Glutamatergic neuron (in vitro differentiated cells): ENCODE measurements at regions not wholly inside any gene's neighbourhood (a gene's known extent, or its start where the extent isn't known, plus 50 kb on each side); places are given as distances from the start of the nearest gene placed in this dataset.

Source experiments
- DNase-seq: peaks from one replicate; pipeline ENCODE4 v3.0.0; 2022
- H3K27ac Mint-ChIP-seq: one replicate; pipeline ENCODE4 v1.8.0; 2020; ENCODE audit warnings: mild to moderate bottlenecking, mixed read lengths, inconsistent platforms; ENCODE audit not compliant: unreplicated experiment
- H3K27me3 Mint-ChIP-seq: one replicate; pipeline ENCODE4 v1.8.0; 2020; ENCODE audit warnings: mild to moderate bottlenecking, moderate library complexity, mixed read lengths, inconsistent platforms; ENCODE audit not compliant: unreplicated experiment
- H3K36me3 Mint-ChIP-seq: one replicate; pipeline ENCODE4 v1.8.0; 2020; ENCODE audit warnings: mild to moderate bottlenecking, mixed read lengths, inconsistent platforms; ENCODE audit not compliant: unreplicated experiment
- H3K4me1 Mint-ChIP-seq: one replicate; pipeline ENCODE4 v1.8.0; 2020; ENCODE audit warnings: mild to moderate bottlenecking, low read depth, mixed read lengths, inconsistent platforms; ENCODE audit not compliant: unreplicated experiment
- H3K4me3 Mint-ChIP-seq: one replicate; pipeline ENCODE4 v1.8.0; 2020; ENCODE audit warnings: mild to moderate bottlenecking, mixed read lengths, inconsistent platforms; ENCODE audit not compliant: unreplicated experiment
- H3K9me3 Mint-ChIP-seq: one replicate; pipeline ENCODE4 v1.8.0; 2020; ENCODE audit warnings: mild to moderate bottlenecking, moderate library complexity, mixed read lengths, inconsistent platforms; ENCODE audit not compliant: unreplicated experiment
- CTCF ChIP-seq: fragments of 200-600 bp; sonication (generic); IDR thresholded peaks from one replicate; pipeline ENCODE4 v1.5.0; 2021; ENCODE audit not compliant: partially characterized antibody, unreplicated experiment

- H3K27ac Mint-ChIP-seq: no peak overlapping the region
- H3K36me3 Mint-ChIP-seq: no peaks in the 10 kb centered on the region
- H3K27me3 Mint-ChIP-seq: no peaks in the 10 kb centered on the region
- DNase-seq: no peak
- no peak overlapping the region for H3K4me3 Mint-ChIP-seq
- H3K9me3 Mint-ChIP-seq: no peaks in the 10 kb centered on the region
- H3K4me1 Mint-ChIP-seq: peaks cover 14% of the 10 kb centered on the region
- no peak for TF ChIP-seq CTCF
Observed at GRCh38 chr16:52755396-52755795, 208.5 kb upstream of the TOX3 start.

GRCh38 chr16:52751035-52751434, 204.1 kb upstream of the TOX3 start:
- no peak for TF ChIP-seq CTCF
- peaks cover 4% of the 10 kb centered on the region for H3K27me3 Mint-ChIP-seq
- no peak for DNase-seq
- peaks cover 1% of the 10 kb centered on the region for H3K9me3 Mint-ChIP-seq
- H3K4me1 Mint-ChIP-seq: no peaks in the 10 kb centered on the region
- no peak overlapping the region for H3K4me3 Mint-ChIP-seq
- no peak overlapping the region for H3K27ac Mint-ChIP-seq
- H3K36me3 Mint-ChIP-seq: peaks cover 6% of the 10 kb centered on the region

- H3K4me1 Mint-ChIP-seq: no peaks in the 10 kb centered on the region
- no peak for DNase-seq
- H3K27me3 Mint-ChIP-seq: peaks cover 4% of the 10 kb centered on the region
- peaks cover 1% of the 10 kb centered on the region for H3K9me3 Mint-ChIP-seq
- H3K4me3 Mint-ChIP-seq: no peak overlapping the region
- no peak for TF ChIP-seq CTCF
- H3K36me3 Mint-ChIP-seq: peaks cover 6% of the 10 kb centered on the region
- no peak overlapping the region for H3K27ac Mint-ChIP-seq
Observed at GRCh38 chr16:52748741-52749140, 201.8 kb upstream of the TOX3 start.

GRCh38 chr16:52747088-52747595, 200.2 kb upstream of the TOX3 start:
- no peak overlapping the region for H3K4me3 Mint-ChIP-seq
- H3K4me1 Mint-ChIP-seq: peaks cover 2% of the 10 kb centered on the region
- H3K27me3 Mint-ChIP-seq: peaks cover 4% of the 10 kb centered on the region
- no peak for TF ChIP-seq CTCF
- peaks cover 1% of the 10 kb centered on the region for H3K9me3 Mint-ChIP-seq
- H3K27ac Mint-ChIP-seq: no peak overlapping the region
- DNase-seq: no peak
- H3K36me3 Mint-ChIP-seq: peaks cover 6% of the 10 kb centered on the region

- Mint-ChIP-seq H3K27me3 (peaks cover 4% of the 10 kb centered on the region), H3K9me3 (peaks cover 1% of the 10 kb centered on the region), H3K4me3 (no peak overlapping the region), H3K4me1 (peaks cover 13% of the 10 kb centered on the region), H3K36me3 (peaks cover 6% of the 10 kb centered on the region), H3K27ac (no peak overlapping the region)
- no peak for TF ChIP-seq CTCF
- DNase-seq: no peak
Observed at GRCh38 chr16:52743707-52744106, 196.8 kb upstream of the TOX3 start.
